Heart right ventricle (tissue), 16 donors: ENCODE measurements at regions not wholly inside any gene's neighbourhood (a gene's known extent, or its start where the extent isn't known, plus 50 kb on each side); places are given as distances from the start of the nearest gene placed in this dataset.

ENCODE experiments used
- ATAC-seq, 8 donors: fragments of 200-7000 bp; cut with Tn5 transposase; one replicate each; pipeline ENCODE4 v1.9.1; 2020; ENCODE audit warnings: mild to moderate bottlenecking in 8 of 8, moderate library complexity in 8 of 8, moderate number of reproducible peaks in 1 of 8
- DNase-seq, 2 donors: peaks; one replicate each; pipeline ENCODE4 v3.0.0-alpha.2; 2020
- H3K27ac ChIP-seq, 10 donors: fragments of 200-600 bp; sonication (generic) in 2 of 10; one replicate each; pipeline versions ENCODE4 v1.5.0 to v1.8.0; 2020 to 2022; ENCODE audit warnings: mild to moderate bottlenecking in 3 of 10
- H3K27me3 ChIP-seq, 7 donors: fragments of 200-600 bp; one replicate each; pipeline ENCODE4 v1.8.0; 2021 to 2022; ENCODE audit warnings: mild to moderate bottlenecking in 2 of 7
- H3K36me3 ChIP-seq, 9 donors: fragments of 200-600 bp; sonication (generic) in 1 of 9; one replicate each; pipeline versions ENCODE4 v1.5.0 to v1.8.0; 2020 to 2022; ENCODE audit warnings: mild to moderate bottlenecking in 2 of 9
- H3K4me1 ChIP-seq, 9 donors: fragments of 200-600 bp; sonication (generic) in 1 of 9; one replicate each; pipeline versions ENCODE4 v1.5.0 to v1.8.0; 2020 to 2022; ENCODE audit warnings: mild to moderate bottlenecking in 4 of 9
- H3K4me3 ChIP-seq, 10 donors: fragments of 200-600 bp; sonication (generic) in 2 of 10; one replicate each; pipeline versions ENCODE4 v1.5.0 to v1.8.0; 2020 to 2022; ENCODE audit warnings: mild to moderate bottlenecking in 7 of 10, moderate library complexity in 2 of 10
- H3K9me3 ChIP-seq, 11 donors: fragments of 200-600 bp in 10 of 11; sonication (generic) in 2 of 11; one replicate each; pipeline versions ENCODE4 v1.5.0 to v1.8.0; 2013 to 2022; ENCODE audit warnings: mild to moderate bottlenecking in 2 of 11, control low read depth in 1 of 11, moderate library complexity in 1 of 11
- WGBS, 2 donors: extraction: QIAGEN DNeasy Blood & Tissue Kit; methylation state at CpG; one replicate each; pipeline ENCODE4 v1.1.7; 2013; ENCODE audit warnings: inconsistent platforms in 1 of 2; 5-methylcytosine and 5-hydroxymethylcytosine counted together
- intact Hi-C, 10 donors: fragments of 100-400 bp; cut with DNase I; formaldehyde crosslinking; loops; one replicate each; pipeline versions ENCODE4 v1.11.1 to v1.14.2; 2022
- TF ChIP-seq, protein P1 (sequence below), 9 donors: fragments of 200-600 bp; sonication (generic) in 2 of 9; IDR thresholded peaks; one replicate each; pipeline versions ENCODE4 v1.5.0 to v1.8.0; 2021 to 2022; ENCODE audit warnings: antibody characterized with exemption in 9 of 9, mild to moderate bottlenecking in 5 of 9, moderate library complexity in 1 of 9
- donor health status: Arrhythmogenic right ventricular cardiomyopathy.
- donor health status: ischemic (EF 13 %, LVEDD 7.1; RV severe dilation, severe dysfunction).
- donor health status: healthy with polysubstance abuse.
- donor health status: DM: no; HTN: yes; CAD: no.
- donor health status: DM: no; HTN: no; CAD: no.
- donor health status: ischemic (EF 25% LVEDD 6.9; RV normal size, moderate dysfunction).
- donor health status: ischemic (EF 25% LVEDD 5.7; RV mildly dilated, moderate dysfunction).
- donor health status: healthy.
- donor health status: DM: yes; HTN: yes; CAD: no.
- donor health status: Ischemic cardiomyopathy.
- donor health status: ischemic (EF 35%, LVEDD 5.7; RV mildly dilated, moderate dysfunction).
- donor health status: nonischemic (EF 11% LVEDD 7.7; RV severe dilation, severe dysfunction).
- donor health status: DM: yes; HTN: yes; CAD: no.
- donor health status: PGD.
- donor health status: ischemic (EF 29% LVEDD 5.4; RV normal size, mild dysfunction).
- donor health status: nonischemic (EF 23%, LVEDD 6.1; RV moderate dilation, normal function).

- intact Hi-C loops = no loop called here
- ATAC-seq (no peak), DNase-seq (no peak)
- H3K27me3 ChIP-seq = no peaks in the 10 kb centered on the region
- TF ChIP-seq, protein P1, sequence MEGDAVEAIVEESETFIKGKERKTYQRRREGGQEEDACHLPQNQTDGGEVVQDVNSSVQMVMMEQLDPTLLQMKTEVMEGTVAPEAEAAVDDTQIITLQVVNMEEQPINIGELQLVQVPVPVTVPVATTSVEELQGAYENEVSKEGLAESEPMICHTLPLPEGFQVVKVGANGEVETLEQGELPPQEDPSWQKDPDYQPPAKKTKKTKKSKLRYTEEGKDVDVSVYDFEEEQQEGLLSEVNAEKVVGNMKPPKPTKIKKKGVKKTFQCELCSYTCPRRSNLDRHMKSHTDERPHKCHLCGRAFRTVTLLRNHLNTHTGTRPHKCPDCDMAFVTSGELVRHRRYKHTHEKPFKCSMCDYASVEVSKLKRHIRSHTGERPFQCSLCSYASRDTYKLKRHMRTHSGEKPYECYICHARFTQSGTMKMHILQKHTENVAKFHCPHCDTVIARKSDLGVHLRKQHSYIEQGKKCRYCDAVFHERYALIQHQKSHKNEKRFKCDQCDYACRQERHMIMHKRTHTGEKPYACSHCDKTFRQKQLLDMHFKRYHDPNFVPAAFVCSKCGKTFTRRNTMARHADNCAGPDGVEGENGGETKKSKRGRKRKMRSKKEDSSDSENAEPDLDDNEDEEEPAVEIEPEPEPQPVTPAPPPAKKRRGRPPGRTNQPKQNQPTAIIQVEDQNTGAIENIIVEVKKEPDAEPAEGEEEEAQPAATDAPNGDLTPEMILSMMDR (IDR thresholded peaks at IDR 0.05) = no peak
- H3K9me3 ChIP-seq = no peaks in the 10 kb centered on the region
- H3K4me1 ChIP-seq = no peaks in the 10 kb centered on the region
- no peak overlapping the region for H3K27ac ChIP-seq
- no peak overlapping the region for H3K4me3 ChIP-seq
- H3K36me3 ChIP-seq = no peaks in the 10 kb centered on the region
- 93 to 95% methylated on average over 5 to 6 of the region's 6 CpGs for WGBS, 2 donors
These were observed 984.6 kb downstream of the CDY2B start for GRCh38 chrY:16895396-16895795.

GRCh38 chrY:16887116-16887515 lies 992.9 kb downstream of the CDY2B start:
- H3K4me3 ChIP-seq = no peak overlapping the region

DNA sequence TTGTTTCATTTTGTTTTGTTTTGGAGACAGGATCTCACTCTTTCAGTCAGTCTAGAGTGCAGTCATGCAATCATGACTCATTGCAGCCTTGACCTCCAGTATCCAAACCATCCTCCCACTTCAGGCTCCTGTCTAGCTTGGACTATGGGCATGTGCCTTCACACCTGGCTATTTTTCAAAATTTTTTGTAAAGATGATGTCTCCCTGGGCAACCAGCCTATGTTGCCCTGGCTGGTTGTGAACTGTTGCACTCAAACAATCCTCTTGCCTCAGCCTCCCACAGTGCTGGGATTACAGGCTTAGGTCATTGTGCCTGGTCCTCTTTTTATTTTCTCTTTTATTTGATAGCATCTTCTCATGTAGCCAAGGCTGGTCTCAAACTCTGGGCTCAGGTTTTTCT lies 1019.3 kb downstream of the CDY2B start:
- intact Hi-C loops = no loop called here
- ATAC-seq (no peak), DNase-seq (no peak)
- H3K9me3 ChIP-seq = peaks cover 0 to 5% (median 0%) of the 10 kb centered on the region in 11 donors
- TF ChIP-seq, protein P1 (IDR thresholded peaks at IDR 0.05) = no peak
- no peaks in the 10 kb centered on the region for H3K27me3 ChIP-seq
- no peaks in the 10 kb centered on the region for H3K36me3 ChIP-seq
- H3K4me1 ChIP-seq = no peaks in the 10 kb centered on the region
- no peak overlapping the region for H3K27ac ChIP-seq
- H3K4me3 ChIP-seq = no peak overlapping the region

More at GRCh38 chrY:16887116-16887515, 992.9 kb downstream of the CDY2B start:
- Histone ChIP-seq H3K36me3 (no peaks in the 10 kb centered on the region), H3K4me1 (no peaks in the 10 kb centered on the region), H3K27me3 (no peaks in the 10 kb centered on the region), H3K27ac (no peak overlapping the region), H3K9me3 (no peaks in the 10 kb centered on the region)
- intact Hi-C loops = no loop called here
- DNase-seq (no peak), ATAC-seq (no peak)
- TF ChIP-seq, protein P1 (IDR thresholded peaks at IDR 0.05) = no peak
- WGBS, 2 donors = 57 to 67% methylated on average over 2 of the region's 2 CpGs

- ATAC-seq (no peak), DNase-seq (no peak)
- Histone ChIP-seq H3K9me3 (no peaks in the 10 kb centered on the region), H3K27ac (no peak overlapping the region), H3K4me3 (no peak overlapping the region), H3K27me3 (no peaks in the 10 kb centered on the region), H3K4me1 (no peaks in the 10 kb centered on the region), H3K36me3 (no peaks in the 10 kb centered on the region)
- intact Hi-C loops = loop anchor here in 1 of 10 donors (10.0 kb wide), 1 partner anchor 63 kb away; no protein-coding TSS in a partner anchor
- TF ChIP-seq, protein P1 (IDR thresholded peaks at IDR 0.05) = no peak
These were observed 1038.5 kb downstream of the CDY2B start for GRCh38 chrY:16841534-16841933.

GRCh38 chrY:16835206-16835605 lies 1044.8 kb downstream of the CDY2B start:
- no peaks in the 10 kb centered on the region for H3K4me1 ChIP-seq
- ATAC-seq (no peak), DNase-seq (no peak)
- TF ChIP-seq, protein P1 (IDR thresholded peaks at IDR 0.05) = no peak
- intact Hi-C loops = no loop called here
- H3K4me3 ChIP-seq = no peak overlapping the region
- no peaks in the 10 kb centered on the region for H3K9me3 ChIP-seq
- no peaks in the 10 kb centered on the region for H3K36me3 ChIP-seq
- 87 to 89% methylated on average over 2 of the region's 2 CpGs for WGBS, 2 donors
- H3K27ac ChIP-seq = no peak overlapping the region
- H3K27me3 ChIP-seq = no peaks in the 10 kb centered on the region
